SKM-1 treated with dmso at 0.1 percent for 144 hours (cell line): ENCODE measurements at regions not wholly inside any gene's neighbourhood (a gene's known extent, or its start where the extent isn't known, plus 50 kb on each side); places are given as distances from the start of the nearest gene placed in this dataset.

Source experiments
- DNase-seq: peaks from one replicate; lab custom pipeline; 2025; ENCODE audit not compliant: unreplicated experiment; lab: John Stamatoyannopoulos, UW

DNA sequence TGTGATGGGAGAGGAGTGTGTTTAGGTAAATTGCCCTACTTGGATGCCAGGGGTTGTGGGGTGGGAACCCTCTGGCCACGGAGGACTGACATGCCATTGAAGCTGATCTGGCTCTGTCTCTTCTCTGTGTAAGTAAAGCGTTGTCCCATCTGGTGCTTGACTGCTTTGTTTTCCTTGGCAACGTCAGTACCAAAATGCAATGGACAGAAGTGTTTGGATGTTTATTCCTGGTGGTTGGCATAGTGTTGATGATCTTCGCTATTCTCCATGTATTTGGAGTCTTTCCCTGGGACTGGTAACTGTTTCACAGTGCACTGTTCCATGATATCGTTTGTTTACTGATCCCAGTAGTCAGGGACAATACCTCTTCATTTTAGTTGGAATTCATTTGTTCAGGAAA is 130.5 kb upstream of the MCTP2 start:
- DNase-seq: no peak

DNA sequence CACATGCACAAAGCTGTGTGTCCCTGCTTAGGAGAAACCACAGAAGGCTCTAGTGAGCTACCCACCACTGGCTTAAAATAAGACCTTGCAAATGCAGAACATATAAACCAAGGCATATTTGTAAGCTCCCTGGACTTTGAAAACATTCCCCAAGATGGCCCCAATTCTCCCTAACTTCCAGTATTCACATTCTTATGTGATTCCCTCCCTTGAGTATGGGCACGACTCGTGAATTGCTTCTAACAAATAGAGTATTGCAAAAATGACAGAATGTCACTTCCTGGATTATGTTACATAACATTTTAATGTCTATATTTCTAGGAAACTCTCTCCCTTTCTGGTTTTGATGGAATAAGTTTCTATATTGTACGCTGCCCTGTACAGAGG is 131.8 kb upstream of the MCTP2 start:
- DNase-seq: no peak

DNA sequence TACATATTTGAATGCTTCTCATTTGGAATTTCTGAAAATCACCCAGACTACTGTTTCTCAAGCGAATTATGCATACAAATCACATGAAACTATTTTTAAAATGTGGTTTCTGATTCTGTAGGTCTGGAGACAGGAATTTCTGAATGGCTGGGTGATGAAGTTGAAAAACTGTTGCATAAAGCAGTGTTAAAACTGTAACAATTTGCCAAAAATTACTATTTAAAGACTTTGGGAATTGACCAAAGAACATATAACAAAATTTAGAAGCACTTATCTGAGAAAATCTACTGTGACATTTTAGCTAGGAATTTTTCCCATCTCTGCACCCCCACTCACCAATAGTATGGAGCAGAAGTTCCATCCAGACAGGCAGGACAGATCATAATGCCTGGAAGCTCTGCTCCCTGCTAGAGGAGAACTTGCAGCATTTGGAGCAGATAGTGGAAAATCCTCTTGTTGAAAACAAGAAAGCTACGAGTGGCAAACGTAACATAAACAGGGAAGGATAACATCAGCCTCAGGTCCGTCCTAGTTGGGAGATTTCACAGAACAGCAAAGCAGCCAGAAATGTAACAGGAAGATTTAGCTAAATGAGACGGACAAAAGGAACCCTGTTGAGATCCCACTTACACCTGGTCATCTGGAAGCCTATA is 132.3 kb upstream of the MCTP2 start:
- no peak for DNase-seq

DNA sequence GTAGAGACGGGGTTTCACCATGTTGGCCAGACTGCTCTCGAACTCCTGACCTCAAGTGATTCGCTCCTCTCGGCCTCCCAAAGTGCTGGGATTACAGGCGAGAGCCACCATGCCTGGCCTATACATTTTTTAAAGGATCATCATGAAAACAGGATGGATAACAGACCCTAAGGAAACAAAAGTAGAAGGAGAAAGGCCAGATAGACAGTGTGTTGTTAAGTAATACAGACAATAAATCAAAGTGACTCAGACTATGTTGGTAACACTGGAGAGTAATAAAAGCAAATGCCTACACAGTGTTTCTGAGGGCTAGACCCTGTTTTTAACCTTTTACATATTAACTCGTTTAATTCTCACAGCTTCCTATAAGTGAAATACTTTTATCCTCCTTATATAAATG is 133.8 kb upstream of the MCTP2 start:
- no peak for DNase-seq

DNA sequence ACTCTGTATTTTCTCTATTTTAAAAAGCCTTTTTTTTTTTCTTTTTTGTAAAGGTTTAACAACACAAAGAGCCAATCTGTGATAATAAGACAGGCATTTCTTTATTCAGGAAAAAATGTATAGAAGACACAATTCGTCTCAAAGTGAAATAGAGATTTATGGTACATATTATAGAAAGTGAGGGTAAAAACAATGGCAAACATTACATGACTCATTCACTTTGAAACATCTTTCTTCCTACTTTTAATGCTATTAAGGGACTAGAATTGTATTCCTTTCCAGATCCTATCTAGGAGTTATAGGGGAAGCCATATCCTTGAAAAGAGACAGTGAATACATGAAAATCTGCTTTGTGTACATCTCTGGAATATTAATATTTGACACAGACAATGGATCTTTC is 137.1 kb upstream of the MCTP2 start:
- no peak for DNase-seq

DNA sequence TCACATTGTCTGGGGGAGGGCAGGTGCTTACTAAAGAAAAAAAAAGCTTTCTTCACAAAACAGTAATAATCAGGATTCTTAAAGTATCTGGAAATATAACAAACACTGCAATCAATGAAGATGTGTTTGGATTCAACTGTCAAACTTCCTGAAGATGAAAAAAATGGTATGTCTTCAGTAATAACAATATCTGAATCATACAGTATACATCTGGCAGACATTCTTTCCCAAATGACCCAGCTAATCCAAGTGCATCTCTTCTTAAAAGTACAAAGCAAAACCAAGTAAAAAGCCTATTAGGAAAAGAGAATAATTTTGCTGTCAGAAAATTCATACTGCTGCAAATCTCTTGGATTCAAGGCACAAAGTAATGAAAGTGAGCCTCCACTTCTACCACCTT is 145.0 kb upstream of the MCTP2 start:
- DNase-seq: no peak

DNA sequence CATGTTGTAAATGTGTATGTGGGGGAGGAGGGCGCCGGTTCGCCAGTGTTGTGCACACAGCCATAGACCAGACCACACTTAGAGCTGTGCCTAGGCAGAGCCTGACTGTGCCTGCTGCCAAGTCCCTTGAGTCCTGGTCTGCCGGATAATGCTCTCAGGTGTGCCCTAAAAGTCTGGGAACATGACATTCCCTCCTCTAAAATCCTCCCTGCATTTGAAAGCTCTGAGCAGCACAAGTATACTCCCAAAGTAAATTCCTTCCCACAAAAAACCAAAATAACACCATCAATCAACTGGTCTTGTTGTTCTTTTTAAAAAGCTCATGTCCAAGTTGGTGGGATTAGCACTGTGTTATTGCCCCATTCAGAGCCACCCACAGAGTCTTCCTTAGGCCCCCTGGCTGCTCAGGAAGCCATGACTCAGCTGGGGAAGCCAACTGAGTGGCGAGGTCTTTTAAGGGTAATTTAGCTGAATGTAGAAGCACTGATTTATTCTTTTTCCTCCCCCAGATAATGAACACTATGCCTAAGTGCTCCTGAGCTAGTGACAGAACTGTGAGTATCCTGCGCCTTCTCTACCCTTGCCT is 147.8 kb upstream of the MCTP2 start:
- DNase-seq: no peak

DNA sequence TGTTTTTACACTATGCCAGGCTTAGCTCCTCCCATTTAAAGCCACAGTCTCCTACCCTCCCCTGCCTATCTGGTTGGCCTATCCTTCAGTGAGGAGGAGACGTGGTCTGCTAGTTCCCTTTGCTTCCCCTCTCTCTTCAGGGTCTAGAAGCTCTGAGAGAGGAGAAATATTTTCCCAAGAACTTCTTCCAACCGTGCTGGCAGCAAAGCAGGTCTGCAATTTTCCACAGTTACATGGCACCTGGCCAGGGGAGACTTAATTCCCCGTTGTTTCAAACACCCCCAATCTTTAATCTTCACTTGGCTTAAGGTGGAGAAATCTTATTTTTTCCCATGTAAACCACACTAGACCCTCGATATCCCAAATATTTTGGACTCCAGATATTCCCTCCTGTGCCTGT is 149.5 kb upstream of the MCTP2 start:
- no peak for DNase-seq

DNA sequence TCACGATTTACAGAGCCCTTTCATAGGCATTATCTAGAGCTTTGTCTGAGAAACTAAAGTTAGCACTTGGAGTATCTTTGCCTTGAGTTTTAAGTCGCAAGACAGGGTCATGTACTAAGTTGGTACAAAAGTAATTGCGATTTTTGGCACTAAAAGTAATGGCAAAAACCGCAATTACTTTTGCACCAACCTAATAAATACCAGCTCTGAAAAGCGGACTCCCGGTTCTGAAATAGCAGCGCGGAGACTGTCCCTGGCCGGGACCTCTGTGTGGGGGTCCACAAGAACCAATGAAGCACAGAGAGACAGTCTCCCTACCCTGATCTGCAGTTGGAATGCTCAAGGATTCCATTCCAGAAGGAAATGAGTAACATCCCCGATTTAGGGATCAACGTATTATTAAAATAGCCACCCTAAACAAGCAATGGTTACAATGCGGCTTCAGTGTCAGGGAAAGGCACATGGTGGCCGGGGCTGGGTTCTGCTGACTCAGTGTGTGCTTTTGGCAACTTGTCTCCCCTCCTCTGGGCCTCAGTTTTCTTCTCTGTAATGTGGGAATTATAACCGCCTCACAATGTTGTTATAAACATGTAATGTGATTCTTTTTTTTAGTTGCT is 150.3 kb upstream of the MCTP2 start:
- DNase-seq: no peak

DNA sequence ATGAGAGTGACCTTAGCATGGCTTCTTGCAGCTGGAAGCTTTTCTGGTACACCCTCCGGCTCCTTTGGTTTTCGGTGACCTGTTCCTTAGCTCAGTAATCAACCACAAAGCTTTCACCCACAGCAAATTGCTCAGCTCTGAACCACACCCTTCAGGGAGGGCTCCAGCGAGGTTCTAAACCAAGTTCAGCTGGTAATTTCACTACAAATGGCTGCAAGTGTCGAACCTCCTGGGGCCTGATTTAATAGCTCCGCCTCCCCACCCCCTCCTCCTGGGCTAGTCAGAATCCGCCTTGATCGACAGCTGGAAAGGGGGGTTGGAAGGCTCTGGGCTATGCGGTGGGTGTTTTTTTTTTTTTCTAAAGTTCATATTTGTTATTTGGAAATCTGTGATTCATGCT is 150.9 kb upstream of the MCTP2 start:
- DNase-seq: no peak

DNA sequence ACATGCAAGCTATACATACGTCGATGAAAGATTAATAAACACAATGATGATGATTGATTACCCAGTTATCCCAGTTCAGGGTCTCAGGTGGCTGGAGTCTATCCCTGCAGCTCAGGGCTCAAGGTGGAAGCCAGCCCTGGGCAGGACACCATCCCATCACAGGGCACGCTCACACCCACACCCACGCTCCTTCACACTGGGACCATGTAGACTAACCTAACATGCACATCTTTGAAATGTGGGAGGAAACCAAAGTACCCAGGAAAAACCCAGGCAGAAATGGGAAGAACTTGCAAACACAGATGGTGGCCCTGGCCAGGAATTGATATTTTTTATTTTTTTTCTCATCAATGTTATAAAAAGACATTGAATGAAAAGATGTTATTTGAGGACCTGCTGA is 151.4 kb upstream of the MCTP2 start:
- no peak for DNase-seq

DNA sequence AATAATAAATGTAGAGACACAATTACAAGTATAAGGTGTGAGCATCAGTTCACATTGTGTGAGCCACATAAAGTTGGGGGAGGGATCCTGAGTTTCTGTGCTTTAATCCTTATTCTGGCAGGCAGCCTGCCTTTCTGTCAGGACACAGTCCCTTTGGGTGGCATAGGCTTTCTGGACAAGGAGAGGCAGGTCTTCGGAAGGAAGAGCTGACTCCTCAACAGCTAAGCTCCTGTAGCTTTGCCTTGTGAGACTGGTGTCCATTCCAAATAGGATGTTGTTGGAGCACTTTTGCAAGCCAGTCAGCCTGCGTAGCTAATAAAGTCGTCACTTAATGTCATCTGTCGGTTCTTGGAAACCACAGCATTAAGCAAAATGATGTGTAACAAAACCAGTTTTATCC is 151.9 kb upstream of the MCTP2 start:
- DNase-seq: no peak

DNA sequence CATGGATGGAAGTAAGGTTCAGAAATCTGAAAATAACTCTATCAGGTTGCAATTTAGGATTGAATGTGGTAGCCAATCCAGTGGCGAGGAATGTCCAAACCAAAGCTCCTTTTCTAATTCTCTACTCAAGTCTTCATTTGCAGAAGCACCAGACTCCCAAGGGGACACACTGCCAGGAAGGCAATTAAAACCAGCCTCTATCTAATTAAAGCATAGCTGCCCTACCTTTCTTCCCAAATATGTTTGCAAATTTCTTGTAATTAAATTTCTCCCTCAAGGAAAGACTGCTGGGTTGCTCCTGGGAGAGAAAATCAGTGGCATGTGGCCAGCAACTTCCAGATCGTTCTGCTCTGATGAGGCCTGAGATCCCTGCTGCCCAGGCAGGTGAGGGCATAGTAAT is 153.4 kb upstream of the MCTP2 start:
- no peak for DNase-seq

DNA sequence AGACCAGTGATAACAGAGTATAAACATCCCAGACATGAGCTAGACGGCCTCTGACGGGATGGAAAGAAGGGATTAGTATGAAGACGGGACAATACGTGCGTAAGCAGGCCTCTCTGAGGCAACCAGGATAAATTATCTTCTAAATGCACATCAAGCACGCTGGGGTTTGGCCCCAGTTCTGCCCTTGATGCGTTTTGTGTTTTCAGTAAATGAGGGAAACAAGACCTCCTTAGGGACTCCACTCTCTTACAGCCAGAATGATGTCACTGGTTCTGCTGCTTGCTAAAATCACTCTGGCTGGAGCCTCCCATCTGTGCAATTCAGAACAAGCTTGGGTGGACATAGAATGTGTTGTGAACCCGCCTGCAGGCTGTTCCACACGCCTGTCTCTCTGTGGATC is 156.0 kb upstream of the MCTP2 start:
- DNase-seq: no peak

DNA sequence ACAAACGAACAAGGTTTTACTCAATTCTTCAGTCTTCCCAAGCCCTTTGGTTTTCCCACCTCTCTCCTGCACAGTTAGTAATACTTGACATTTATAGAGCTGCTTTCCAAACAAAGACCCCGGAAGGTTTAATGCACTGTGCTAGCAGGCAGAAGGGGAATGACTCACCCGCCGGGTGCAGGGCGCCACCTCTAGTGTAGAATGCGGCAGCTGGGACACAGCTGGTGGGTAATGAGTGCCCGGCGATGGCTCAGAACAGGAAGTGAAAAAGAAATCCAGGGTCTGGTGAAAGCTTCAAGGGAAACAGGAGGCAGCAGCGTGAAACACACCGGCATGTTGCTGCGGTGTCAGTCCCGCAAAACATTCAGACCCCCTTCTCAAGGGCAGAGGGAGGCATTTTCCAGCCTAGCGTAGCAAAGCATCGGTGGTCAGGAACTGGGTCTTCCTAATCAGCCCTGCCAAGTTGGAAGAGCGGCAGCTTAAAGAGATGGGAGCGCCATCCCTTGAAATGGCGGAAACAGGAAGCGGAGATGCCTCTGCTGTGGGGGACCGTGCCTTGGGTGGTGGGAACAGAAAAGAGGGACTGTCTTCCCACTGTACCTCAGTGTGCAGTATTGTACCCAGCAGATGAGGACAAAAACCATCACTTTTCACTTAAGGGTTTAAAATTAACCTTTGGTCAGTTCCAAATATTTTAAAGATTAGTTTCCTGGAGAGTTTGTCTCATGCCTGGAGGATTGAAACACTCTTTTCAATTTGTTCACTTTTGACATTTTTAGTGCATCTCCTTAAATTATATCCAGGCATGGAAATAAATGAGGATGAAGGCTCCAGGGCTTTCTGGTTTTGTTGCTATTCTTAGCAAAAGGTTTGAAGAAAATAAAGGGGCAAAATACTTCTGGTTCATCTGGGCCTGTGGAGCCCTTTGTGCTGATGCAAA is 160.7 kb upstream of the MCTP2 start:
- DNase-seq: no peak

DNA sequence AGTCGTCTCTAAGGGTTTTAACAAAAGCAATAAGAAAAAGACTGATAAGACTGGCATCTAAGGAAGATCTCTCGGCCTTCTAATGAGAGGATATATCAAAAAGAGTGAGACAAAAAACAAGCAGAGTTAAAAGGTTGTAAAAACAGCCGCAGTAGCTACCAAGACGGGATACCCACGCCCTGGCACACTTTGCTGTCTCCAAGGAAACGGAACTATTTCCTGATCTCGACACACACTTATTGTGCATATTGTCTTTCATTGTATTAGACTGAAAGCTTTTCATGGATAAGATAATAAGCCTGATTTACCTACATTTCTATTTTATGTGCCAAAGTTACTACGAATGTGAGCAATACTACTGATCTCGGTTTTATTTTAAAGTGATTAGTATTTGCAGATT is 161.5 kb upstream of the MCTP2 start:
- DNase-seq: no peak

DNA sequence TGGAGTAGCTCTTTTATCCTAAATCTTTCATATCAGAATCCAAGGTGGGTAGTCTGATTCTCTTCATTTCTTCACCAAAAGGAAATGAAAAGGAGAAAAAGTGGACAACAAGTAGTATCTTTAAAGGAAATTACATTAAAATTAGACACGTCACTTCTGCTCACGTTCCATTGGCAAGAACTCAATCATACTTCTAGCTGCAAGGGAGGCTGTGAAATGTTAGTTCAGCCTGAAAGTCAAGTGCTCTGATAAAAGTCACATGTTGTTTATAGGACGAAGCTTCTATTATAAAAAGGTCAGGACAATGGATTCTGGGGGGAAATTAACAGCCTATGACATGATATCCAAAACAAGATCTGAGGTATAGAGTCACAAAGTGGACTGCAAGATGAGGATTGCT is 164.6 kb upstream of the MCTP2 start:
- no peak for DNase-seq

DNA sequence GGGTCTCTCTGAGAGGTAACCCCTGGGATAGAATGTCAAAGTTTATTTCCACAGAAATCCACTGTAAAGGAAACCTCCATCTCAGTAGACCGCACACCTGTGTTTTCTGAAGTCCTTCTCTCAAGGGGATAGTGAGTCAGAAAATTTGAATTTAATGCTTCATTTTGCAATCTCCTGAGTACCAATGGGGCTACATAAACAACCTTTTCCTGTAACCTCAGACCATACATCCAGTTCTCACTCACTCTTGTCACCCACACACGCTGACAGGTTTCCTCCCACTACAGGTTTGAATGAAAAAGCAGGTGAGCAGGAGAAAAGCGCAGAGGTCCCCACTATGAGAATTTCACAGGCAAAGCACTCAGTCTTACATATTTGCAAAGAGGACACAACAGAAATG is 165.3 kb upstream of the MCTP2 start:
- DNase-seq: no peak

DNA sequence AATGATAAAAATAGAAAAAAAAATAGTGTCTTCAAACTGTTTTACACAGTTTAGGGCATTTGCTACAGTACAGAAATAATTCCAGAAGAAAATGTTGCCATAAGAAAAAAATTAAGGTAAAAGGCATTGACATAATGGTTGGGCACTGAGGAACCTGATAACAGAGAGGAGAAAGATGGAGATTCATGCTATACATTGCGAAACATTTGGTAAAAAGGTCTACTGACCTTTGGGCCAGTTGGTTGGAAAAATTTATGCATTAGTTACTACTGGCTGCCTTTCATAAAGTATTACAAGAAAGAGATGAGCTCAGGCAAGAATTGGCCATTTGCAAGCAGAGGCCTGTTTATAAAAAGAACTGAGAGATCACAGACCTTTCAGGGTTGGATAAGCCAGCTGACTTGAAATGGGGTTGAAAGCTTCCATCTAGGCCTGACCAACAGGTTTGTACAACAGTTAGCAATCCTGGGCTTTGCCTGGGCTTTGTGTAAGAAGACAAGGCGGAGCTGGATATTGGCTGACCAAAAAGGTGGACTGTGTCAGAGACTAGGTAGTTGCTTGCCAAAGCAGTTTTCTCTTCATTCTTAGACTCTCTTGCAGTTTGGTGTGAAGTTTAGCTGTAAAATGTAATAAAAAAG is 166.6 kb upstream of the MCTP2 start:
- DNase-seq: no peak

DNA sequence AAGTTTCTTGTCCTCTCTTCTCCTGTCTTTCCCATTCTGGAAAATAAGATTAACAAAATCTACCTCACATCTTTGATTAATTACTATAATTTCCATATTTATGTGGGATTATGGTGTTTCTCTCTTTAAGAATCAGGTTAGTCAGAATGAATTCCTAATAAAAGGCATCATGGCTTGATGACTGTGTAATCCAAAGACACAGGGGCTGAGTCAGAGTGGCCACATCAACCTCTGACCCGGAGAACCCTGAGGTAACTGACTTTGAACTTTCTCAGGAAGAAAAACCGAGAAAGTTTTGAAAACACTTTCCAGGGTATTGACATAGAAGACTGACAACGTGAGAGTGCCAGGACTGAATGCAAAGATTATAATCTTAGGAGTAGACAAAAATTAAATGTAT is 170.3 kb upstream of the MCTP2 start:
- DNase-seq: no peak

DNA sequence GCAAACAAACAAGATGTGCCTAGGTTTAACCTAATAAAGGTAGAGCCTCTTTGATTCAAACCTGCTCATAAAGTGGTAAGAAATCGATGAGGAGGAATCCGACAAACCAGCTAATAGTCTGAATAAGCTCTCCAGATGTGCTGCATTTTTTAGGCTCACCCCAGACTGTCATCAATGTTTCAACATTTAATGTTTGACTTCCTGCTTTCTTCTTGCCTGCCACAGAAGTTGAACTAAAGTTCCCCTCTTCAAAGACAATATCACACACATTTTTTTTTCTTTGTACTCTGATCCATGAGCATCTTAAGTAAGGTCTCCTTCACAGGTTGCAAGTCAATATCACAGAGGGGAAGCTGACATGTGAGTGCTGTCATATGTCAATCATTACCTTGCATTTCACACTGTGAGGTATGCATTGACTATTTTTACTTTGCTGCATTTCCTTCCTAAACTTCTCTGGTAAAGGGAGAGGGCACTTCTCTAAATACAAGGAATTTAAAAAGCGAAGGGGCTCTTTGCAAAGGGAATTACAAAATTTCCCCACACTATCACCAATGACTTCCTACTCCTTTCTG is 172.3 kb upstream of the MCTP2 start:
- DNase-seq: peak; percentile 62
